Fibroblast of lung (primary cell): ENCODE measurements at regions not wholly inside any gene's neighbourhood (a gene's known extent, or its start where the extent isn't known, plus 50 kb on each side); places are given as distances from the start of the nearest gene placed in this dataset.

ENCODE experiments used
- DNase-seq, 2 donors: peaks; one replicate each; pipeline versions ENCODE4 v3.0.0 to v3.0.0-alpha.2; 2010; ENCODE audit warnings: low read depth in 2 of 2
- H2AFZ ChIP-seq: 2 replicates; pipeline ENCODE4 v1.5.1; 2012; ENCODE audit warnings: low read length, control low read depth, inconsistent platforms
- H3K27ac ChIP-seq: 2 replicates; pipeline ENCODE4 v1.5.1; 2011; ENCODE audit warnings: low read length, control low read depth; ENCODE audit not compliant: insufficient read depth
- H3K27me3 ChIP-seq: 2 replicates; pipeline ENCODE4 v1.5.1; 2011; ENCODE audit warnings: mild to moderate bottlenecking, low read length; ENCODE audit not compliant: control insufficient read depth, insufficient read depth
- H3K36me3 ChIP-seq: 2 replicates; pipeline ENCODE4 v1.5.1; 2011; ENCODE audit warnings: low read length; ENCODE audit not compliant: control insufficient read depth, insufficient read depth
- H3K4me1 ChIP-seq: 2 replicates; pipeline ENCODE4 v1.5.1; 2011; ENCODE audit warnings: low read length; ENCODE audit not compliant: control insufficient read depth, insufficient read depth; ENCODE audit errors: extremely low read depth
- H3K4me2 ChIP-seq: 2 replicates; pipeline ENCODE4 v1.5.1; 2011; ENCODE audit warnings: low read length, control low read depth; ENCODE audit not compliant: insufficient read depth; ENCODE audit errors: extremely low read depth
- H3K4me3 ChIP-seq, 4 experiments: fragments of 200-600 bp in 1 of 4; sonication (generic) in 1 of 4; replicated peaks in 1 of 4; 2 replicates each; pipeline ENCODE4 v1.5.1; 2011 to 2016; ENCODE audit warnings: low read length in 4 of 4, low read depth in 3 of 4, mild to moderate bottlenecking in 3 of 4, control low read depth in 2 of 4, inconsistent platforms in 1 of 4, mixed read lengths in 1 of 4; ENCODE audit not compliant: insufficient read depth in 1 of 4; ENCODE audit errors: control extremely low read depth in 1 of 4
- H3K79me2 ChIP-seq: 2 replicates; pipeline ENCODE4 v1.5.1; 2012; ENCODE audit warnings: mild to moderate bottlenecking, low read length, inconsistent platforms; ENCODE audit not compliant: control insufficient read depth, insufficient read depth
- H3K9ac ChIP-seq: 2 replicates; pipeline ENCODE4 v1.5.1; 2011; ENCODE audit warnings: mild to moderate bottlenecking, low read length, control low read depth; ENCODE audit not compliant: insufficient read depth
- H3K9me3 ChIP-seq: 2 replicates; pipeline ENCODE4 v1.5.1; 2012; ENCODE audit warnings: low read depth, low read length; ENCODE audit not compliant: control insufficient read depth, insufficient read depth
- H4K20me1 ChIP-seq: 2 replicates; pipeline ENCODE4 v1.5.1; 2011; ENCODE audit warnings: low read length; ENCODE audit not compliant: control insufficient read depth, insufficient read depth; ENCODE audit errors: extremely low read depth
- EZH2 ChIP-seq: IDR thresholded peaks from 2 replicates; pipeline ENCODE4 v1.5.1; 2012; ENCODE audit warnings: low read length, control low read depth, mild to moderate bottlenecking; ENCODE audit errors: missing control alignments
- TF ChIP-seq, protein P1 (sequence below), 2 donors: IDR thresholded peaks in 1 of 2; conservative IDR thresholded peaks in 1 of 2; 1 replicate in 1 of 2; 2 replicates in 1 of 2; pipeline ENCODE4 v1.5.1; 2011 to 2012; ENCODE audit warnings: low read length in 2 of 2, control low read depth in 1 of 2, inconsistent platforms in 1 of 2, low read depth in 1 of 2, mild to moderate bottlenecking in 1 of 2

DNA sequence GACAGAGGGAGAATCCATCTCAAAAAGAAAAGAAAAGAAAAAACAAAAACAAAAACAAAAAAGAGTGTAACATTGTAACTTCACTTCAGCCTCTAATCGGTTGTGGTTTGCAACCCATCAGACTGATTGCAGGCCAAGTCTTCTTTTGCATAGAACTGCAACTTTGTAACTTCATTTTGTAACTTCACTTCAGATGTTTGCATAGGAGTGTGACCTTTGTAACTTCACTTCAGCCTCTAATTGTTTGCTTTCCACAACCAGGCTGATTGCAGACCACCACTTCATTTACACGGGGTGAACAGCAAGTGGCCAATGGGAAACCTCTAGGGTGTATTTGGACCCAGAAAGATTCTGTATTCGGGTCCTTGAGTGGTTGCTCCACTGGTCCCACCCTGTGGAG is 79.1 kb upstream of the CHMP2B start:
- TF ChIP-seq, protein P1, sequence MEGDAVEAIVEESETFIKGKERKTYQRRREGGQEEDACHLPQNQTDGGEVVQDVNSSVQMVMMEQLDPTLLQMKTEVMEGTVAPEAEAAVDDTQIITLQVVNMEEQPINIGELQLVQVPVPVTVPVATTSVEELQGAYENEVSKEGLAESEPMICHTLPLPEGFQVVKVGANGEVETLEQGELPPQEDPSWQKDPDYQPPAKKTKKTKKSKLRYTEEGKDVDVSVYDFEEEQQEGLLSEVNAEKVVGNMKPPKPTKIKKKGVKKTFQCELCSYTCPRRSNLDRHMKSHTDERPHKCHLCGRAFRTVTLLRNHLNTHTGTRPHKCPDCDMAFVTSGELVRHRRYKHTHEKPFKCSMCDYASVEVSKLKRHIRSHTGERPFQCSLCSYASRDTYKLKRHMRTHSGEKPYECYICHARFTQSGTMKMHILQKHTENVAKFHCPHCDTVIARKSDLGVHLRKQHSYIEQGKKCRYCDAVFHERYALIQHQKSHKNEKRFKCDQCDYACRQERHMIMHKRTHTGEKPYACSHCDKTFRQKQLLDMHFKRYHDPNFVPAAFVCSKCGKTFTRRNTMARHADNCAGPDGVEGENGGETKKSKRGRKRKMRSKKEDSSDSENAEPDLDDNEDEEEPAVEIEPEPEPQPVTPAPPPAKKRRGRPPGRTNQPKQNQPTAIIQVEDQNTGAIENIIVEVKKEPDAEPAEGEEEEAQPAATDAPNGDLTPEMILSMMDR (conservative IDR thresholded peaks at IDR 0.05 in 1 of 2, IDR thresholded peaks at IDR 0.05 in 1 of 2; ENCODE audit: low read depth in 1 of 2, low read length in 2 of 2) = no peak
- no peak for TF ChIP-seq EZH2
- H3K4me2 ChIP-seq = no peak overlapping the region
- H3K27ac ChIP-seq = no peak overlapping the region
- H3K9ac ChIP-seq = no peak overlapping the region
- H4K20me1 ChIP-seq = no peaks in the 10 kb centered on the region
- H3K36me3 ChIP-seq = no peaks in the 10 kb centered on the region
- H2AFZ ChIP-seq = no peak overlapping the region
- H3K4me3 ChIP-seq = no peak overlapping the region
- H3K27me3 ChIP-seq = no peaks in the 10 kb centered on the region
- no peaks in the 10 kb centered on the region for H3K9me3 ChIP-seq
- H3K4me1 ChIP-seq = no peaks in the 10 kb centered on the region
- no peak for DNase-seq
- no peaks in the 10 kb centered on the region for H3K79me2 ChIP-seq

- Histone ChIP-seq H3K27me3 (no peaks in the 10 kb centered on the region), H3K36me3 (no peaks in the 10 kb centered on the region), H3K9ac (no peak overlapping the region), H3K4me2 (no peak overlapping the region), H3K27ac (no peak overlapping the region), H4K20me1 (no peaks in the 10 kb centered on the region), H3K9me3 (no peaks in the 10 kb centered on the region), H3K79me2 (no peaks in the 10 kb centered on the region), H3K4me3 (no peak overlapping the region), H2AFZ (no peak overlapping the region), H3K4me1 (no peaks in the 10 kb centered on the region)
- TF ChIP-seq, protein P1 (conservative IDR thresholded peaks at IDR 0.05 in 1 of 2, IDR thresholded peaks at IDR 0.05 in 1 of 2; ENCODE audit: low read depth in 1 of 2, low read length in 2 of 2) = no peak
- no peak for TF ChIP-seq EZH2
- DNase-seq = no peak
These were observed 79.5 kb upstream of the CHMP2B start for GRCh38 chr3:87147562-87147961.

DNA sequence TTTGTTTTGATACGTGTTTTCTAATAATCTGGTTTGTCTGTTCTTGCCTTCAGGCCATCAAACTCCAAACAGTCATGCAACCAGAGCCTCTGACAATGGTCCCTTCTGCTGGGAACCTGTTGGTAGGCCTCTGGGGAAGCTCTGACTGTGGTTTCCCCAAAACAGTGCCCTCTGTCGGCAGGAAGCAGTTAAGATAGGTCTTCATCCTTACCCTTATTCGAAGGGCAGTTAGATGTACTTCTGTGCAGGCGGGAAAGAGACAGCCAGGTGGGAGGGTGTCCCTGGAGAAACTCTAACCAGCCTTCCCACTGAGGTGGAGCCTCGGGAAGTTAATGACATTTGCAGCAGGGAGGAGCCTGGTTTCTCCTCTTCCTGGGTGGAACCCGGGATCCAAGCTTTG is 81.6 kb upstream of the CHMP2B start:
- Histone ChIP-seq H4K20me1 (no peaks in the 10 kb centered on the region), H3K36me3 (no peaks in the 10 kb centered on the region), H3K4me3 (no peak overlapping the region), H3K9ac (no peak overlapping the region), H3K4me2 (no peak overlapping the region), H3K4me1 (no peaks in the 10 kb centered on the region), H3K27me3 (no peaks in the 10 kb centered on the region), H3K9me3 (no peaks in the 10 kb centered on the region), H3K27ac (no peak overlapping the region), H2AFZ (no peak overlapping the region), H3K79me2 (no peaks in the 10 kb centered on the region)
- peak in 1 of 2 donors; percentile 7 for DNase-seq
- TF ChIP-seq, protein P1 (conservative IDR thresholded peaks at IDR 0.05 in 1 of 2, IDR thresholded peaks at IDR 0.05 in 1 of 2; ENCODE audit: low read depth in 1 of 2, low read length in 2 of 2) = peak; percentile 28 to 31
- TF ChIP-seq EZH2 = no peak
